ENCODE measurements at regions not wholly inside any gene's neighbourhood (a gene's known extent, or its start where the extent isn't known, plus 50 kb on each side); places are given as distances from the start of the nearest gene placed in this dataset.

GRCh38 chr6:84926189-84927155, 162.1 kb upstream of the TBX18 start:
- Mint-ChIP-seq H3K36me3 (ENCODE audit: insufficient read depth in 1 of 3, low read depth in 3 of 3) (no peaks in the 10 kb centered on the region), H3K4me1 (peaks cover 4% of the 10 kb centered on the region in 2 experiments), H3K9me3 (no peaks in the 10 kb centered on the region), H3K27ac (peak overlapping the region in 1 of 3 experiments; percentile 0; a peak in 1 of 7 replicates), H3K27me3 (ENCODE audit: low read depth) (peaks cover 1% of the 10 kb centered on the region; the same call in 1 of the 2 replicates), H3K4me3 (no peak overlapping the region)
- H3K18ac ChIP-seq (ENCODE audit: insufficient read length, low read depth, low read length), result no peak overlapping the region
- H3K23me2 ChIP-seq (ENCODE audit: insufficient read length, low read depth, low read length, poor library complexity, severe bottlenecking), result no peaks in the 10 kb centered on the region
- H2BK120ac ChIP-seq (ENCODE audit: low read depth, low read length, poor library complexity, severe bottlenecking), result no peak overlapping the region
- H4K91ac ChIP-seq (ENCODE audit: insufficient read length, low read depth, low read length), result no peak overlapping the region
- no peak overlapping the region for H2BK5ac ChIP-seq (ENCODE audit: insufficient read length, low read length)
- no peaks in the 10 kb centered on the region for H3K9me3 ChIP-seq (ENCODE audit: control insufficient read depth, low read depth, low read length)
- no peak overlapping the region for H2AK5ac ChIP-seq (ENCODE audit: insufficient read length, low read length)
- no peak overlapping the region for H3K4me2 ChIP-seq (ENCODE audit: insufficient read depth, insufficient read length, low read length)
- H3K14ac ChIP-seq (ENCODE audit: insufficient read depth, low read length), result no peak overlapping the region
- no peak overlapping the region for H2BK20ac ChIP-seq (ENCODE audit: low read depth, low read length, poor library complexity, severe bottlenecking)
- H3K4me1 ChIP-seq (ENCODE audit: insufficient read depth, low read length), result no peaks in the 10 kb centered on the region
- no CpG with 5 or more reads among the region's 5 CpGs for WGBS (ENCODE audit: extremely low coverage, insufficient read length, low lambda C conversion rate)
- H3K4ac ChIP-seq (ENCODE audit: low read depth, low read length), result no peak overlapping the region
- DNase-seq, result no peak
- H3K27ac ChIP-seq (ENCODE audit: insufficient read length, low read depth, low read length), result no peak overlapping the region
- no peak overlapping the region for H3T11ph ChIP-seq (ENCODE audit: low read length)
- H4K20me1 ChIP-seq (ENCODE audit: control insufficient read depth, insufficient read depth, insufficient read length), result no peaks in the 10 kb centered on the region
- no peak overlapping the region for H4K5ac ChIP-seq (ENCODE audit: insufficient read length, low read depth, low read length)
- no peaks in the 10 kb centered on the region for H3K79me1 ChIP-seq (ENCODE audit: insufficient read depth, low read depth, low read length, poor library complexity, severe bottlenecking)
- H3K79me2 ChIP-seq (ENCODE audit: insufficient read depth, low read length), result no peaks in the 10 kb centered on the region
- no peak overlapping the region for H3K9ac ChIP-seq (ENCODE audit: extremely low read depth, insufficient read length, low read length)
- no peaks in the 10 kb centered on the region for H3K27me3 ChIP-seq (ENCODE audit: insufficient read depth, low read length)
- H2BK15ac ChIP-seq (ENCODE audit: low read depth, low read length), result no peak overlapping the region
- no peak overlapping the region for H3K56ac ChIP-seq (ENCODE audit: insufficient read length, low read depth, low read length)
- no peak overlapping the region for H2BK12ac ChIP-seq (ENCODE audit: insufficient read length, low read depth, low read length)
- no peak overlapping the region for H4K8ac ChIP-seq (replicated peaks; ENCODE audit: insufficient read length, low read depth, low read length)
- no peak for TF ChIP-seq CTCF (conservative IDR thresholded peaks at IDR 0.05)
- H2AFZ ChIP-seq (ENCODE audit: low read length), result no peak overlapping the region
- H3K23ac ChIP-seq (ENCODE audit: insufficient read length, low read depth, low read length), result no peak overlapping the region

Data from H9 (cell line).